Mesendoderm (in vitro differentiated cells): ENCODE measurements at regions not wholly inside any gene's neighbourhood (a gene's known extent, or its start where the extent isn't known, plus 50 kb on each side); places are given as distances from the start of the nearest gene placed in this dataset.
"Not testable (repeated sequence)": the region's sequence is repeated elsewhere in the genome, so short reads cannot be mapped to it uniquely, and the experiment has no call there.

ENCODE experiments used
- DNase-seq: peaks from one replicate; pipeline ENCODE4 v3.0.0; 2013
- H2AK5ac ChIP-seq: 2 replicates; pipeline ENCODE4 v1.6.1; 2013; ENCODE audit warnings: low read length, inconsistent platforms
- H2BK120ac ChIP-seq: 2 replicates; pipeline ENCODE4 v1.6.1; 2013; ENCODE audit warnings: low read depth, mild to moderate bottlenecking, low read length, moderate library complexity, mixed read lengths
- H2BK15ac ChIP-seq: replicated peaks from 2 replicates; pipeline ENCODE4 v1.6.1; 2013; ENCODE audit warnings: low read depth, mild to moderate bottlenecking, moderate library complexity
- H2BK5ac ChIP-seq: 2 replicates; pipeline ENCODE4 v1.6.1; 2013; ENCODE audit warnings: low read length, inconsistent platforms
- H3K18ac ChIP-seq: 2 replicates; pipeline ENCODE4 v1.6.1; 2013; ENCODE audit warnings: mild to moderate bottlenecking, low read length, mixed read lengths
- H3K23ac ChIP-seq: one replicate; pipeline ENCODE4 v1.6.1; 2013; ENCODE audit warnings: low read length
- H3K27ac ChIP-seq: 2 replicates; pipeline ENCODE4 v1.5.1; 2013; ENCODE audit warnings: low read depth, mild to moderate bottlenecking, inconsistent platforms, low read length, moderate library complexity
- H3K27me3 ChIP-seq: 2 replicates; pipeline ENCODE4 v1.6.1; 2013; ENCODE audit warnings: low read length, control low read depth, mild to moderate bottlenecking, inconsistent platforms; ENCODE audit not compliant: insufficient read depth, poor library complexity
- H3K36me3 ChIP-seq: 2 replicates; pipeline ENCODE4 v1.6.1; 2013; ENCODE audit warnings: low read length, inconsistent platforms; ENCODE audit not compliant: control insufficient read depth, insufficient read depth
- H3K4ac ChIP-seq: one replicate; pipeline ENCODE4 v1.6.1; 2013; ENCODE audit warnings: low read depth, mild to moderate bottlenecking, low read length, moderate library complexity
- H3K4me1 ChIP-seq: 2 replicates; pipeline ENCODE4 v1.6.1; 2013; ENCODE audit warnings: low read depth, low read length, inconsistent platforms; ENCODE audit not compliant: control insufficient read depth
- H3K4me2 ChIP-seq: 2 replicates; pipeline ENCODE4 v1.6.1; 2013; ENCODE audit warnings: low read length
- H3K4me3 ChIP-seq: 2 replicates; pipeline ENCODE4 v1.5.1; 2013; ENCODE audit warnings: mild to moderate bottlenecking, low read length
- H3K56ac ChIP-seq: one replicate; pipeline ENCODE4 v1.6.1; 2013; ENCODE audit warnings: low read length
- H3K79me1 ChIP-seq: 2 replicates; pipeline ENCODE4 v1.6.1; 2013; ENCODE audit warnings: low read length, inconsistent platforms
- H3K79me2 ChIP-seq: 2 replicates; pipeline ENCODE4 v1.6.1; 2013; ENCODE audit warnings: mild to moderate bottlenecking, low read length; ENCODE audit not compliant: control insufficient read depth, insufficient read depth
- H3K9ac ChIP-seq: 2 replicates; pipeline ENCODE4 v1.6.1; 2013; ENCODE audit warnings: low read length, inconsistent platforms
- H4K5ac ChIP-seq: one replicate; pipeline ENCODE4 v1.6.1; 2013; ENCODE audit warnings: low read length
- H4K8ac ChIP-seq: one replicate; pipeline ENCODE4 v1.6.1; 2013; ENCODE audit warnings: low read depth, mild to moderate bottlenecking, control low read depth, low read length, moderate library complexity
- WGBS: extraction: QIAGEN DNeasy Blood & Tissue Kit; methylation state at CpG from one replicate; pipeline ENCODE4 v1.1.7; 2013; ENCODE audit warnings: low lambda C conversion rate, missing lambda C conversion rate; ENCODE audit not compliant: insufficient coverage; ENCODE audit errors: extremely low coverage; 5-methylcytosine and 5-hydroxymethylcytosine counted together

- H3K79me1 ChIP-seq = no peaks in the 10 kb centered on the region
- H3K36me3 ChIP-seq = no peaks in the 10 kb centered on the region
- WGBS = no CpG with 5 or more reads among the region's 6 CpGs
- no peak overlapping the region for H4K8ac ChIP-seq
- H3K79me2 ChIP-seq = no peaks in the 10 kb centered on the region
- H2BK15ac ChIP-seq = no peak overlapping the region
- H3K4me1 ChIP-seq = no peaks in the 10 kb centered on the region
- no peak overlapping the region for H3K4me2 ChIP-seq
- H4K5ac ChIP-seq = no peak overlapping the region
- no peak overlapping the region for H3K18ac ChIP-seq
- H3K23ac ChIP-seq = no peak overlapping the region
- no peak overlapping the region for H3K9ac ChIP-seq
- no peak overlapping the region for H3K4ac ChIP-seq
- no peak for DNase-seq
- H3K27ac ChIP-seq = no peak overlapping the region
- H2BK5ac ChIP-seq = no peak overlapping the region
- peak overlapping the region; percentile 22 for H2AK5ac ChIP-seq
- peak overlapping the region; percentile 17 for H3K56ac ChIP-seq
- H3K27me3 ChIP-seq = no peaks in the 10 kb centered on the region
- H3K4me3 ChIP-seq = no peak overlapping the region
- H2BK120ac ChIP-seq = no peak overlapping the region
These were observed 123.5 kb downstream of the LIPG start for GRCh38 chr18:49685231-49685942.

GRCh38 chr18:49682803-49683190 is 120.9 kb downstream of the LIPG start:
- H3K4me2 ChIP-seq, H3K18ac ChIP-seq, H3K4me1 ChIP-seq, H2AK5ac ChIP-seq, H3K79me2 ChIP-seq, H3K27me3 ChIP-seq, H3K79me1 ChIP-seq, H3K56ac ChIP-seq, H2BK5ac ChIP-seq, H2BK15ac ChIP-seq, H3K23ac ChIP-seq, H3K4me3 ChIP-seq, H3K36me3 ChIP-seq, H3K27ac ChIP-seq, H3K9ac ChIP-seq, DNase-seq, H3K4ac ChIP-seq, H2BK120ac ChIP-seq, H4K5ac ChIP-seq, H4K8ac ChIP-seq: not testable (repeated sequence)
- no CpG with 5 or more reads among the region's 3 CpGs for WGBS

GRCh38 chr18:49682173-49682802 is 120.4 kb downstream of the LIPG start:
- Histone ChIP-seq H3K27ac (no peak overlapping the region), H3K18ac (no peak overlapping the region), H3K4me1 (no peaks in the 10 kb centered on the region), H4K5ac (no peak overlapping the region), H3K9ac (no peak overlapping the region), H4K8ac (no peak overlapping the region), H3K23ac (no peak overlapping the region), H3K36me3 (no peaks in the 10 kb centered on the region), H3K4ac (no peak overlapping the region), H2BK15ac (no peak overlapping the region), H3K4me2 (no peak overlapping the region), H3K56ac (no peak overlapping the region), H3K79me1 (no peaks in the 10 kb centered on the region), H2BK120ac (no peak overlapping the region), H3K27me3 (no peaks in the 10 kb centered on the region), H2AK5ac (no peak overlapping the region), H3K4me3 (no peak overlapping the region), H3K79me2 (no peaks in the 10 kb centered on the region), H2BK5ac (no peak overlapping the region)
- WGBS = no CpG with 5 or more reads among the region's 8 CpGs
- peak; percentile 61 for DNase-seq

GRCh38 chr18:49681387-49681786 is 119.5 kb downstream of the LIPG start:
- H2BK120ac ChIP-seq = no peak overlapping the region
- no peaks in the 10 kb centered on the region for H3K79me1 ChIP-seq
- no peak overlapping the region for H2BK15ac ChIP-seq
- H3K79me2 ChIP-seq = no peaks in the 10 kb centered on the region
- no peak overlapping the region for H3K23ac ChIP-seq
- no peak overlapping the region for H3K56ac ChIP-seq
- H3K27ac ChIP-seq = no peak overlapping the region
- no peak overlapping the region for H2BK5ac ChIP-seq
- H3K27me3 ChIP-seq = no peaks in the 10 kb centered on the region
- no CpG with 5 or more reads among the region's 4 CpGs for WGBS
- H4K5ac ChIP-seq = no peak overlapping the region
- H4K8ac ChIP-seq = no peak overlapping the region
- no peak overlapping the region for H3K4ac ChIP-seq
- no peak for DNase-seq
- H3K18ac ChIP-seq = no peak overlapping the region
- H3K4me2 ChIP-seq = no peak overlapping the region
- H2AK5ac ChIP-seq = no peak overlapping the region
- H3K4me3 ChIP-seq = no peak overlapping the region
- H3K9ac ChIP-seq = no peak overlapping the region
- no peaks in the 10 kb centered on the region for H3K36me3 ChIP-seq
- H3K4me1 ChIP-seq = no peaks in the 10 kb centered on the region

GRCh38 chr18:49678440-49678839 is 116.6 kb downstream of the LIPG start:
- Histone ChIP-seq H4K5ac (no peak overlapping the region), H3K56ac (peak overlapping the region; percentile 0), H3K27me3 (no peaks in the 10 kb centered on the region), H3K9ac (no peak overlapping the region), H3K27ac (no peak overlapping the region), H3K4me2 (no peak overlapping the region), H3K4me3 (no peak overlapping the region), H2AK5ac (no peak overlapping the region), H2BK5ac (no peak overlapping the region), H3K23ac (no peak overlapping the region), H3K36me3 (no peaks in the 10 kb centered on the region), H3K79me1 (no peaks in the 10 kb centered on the region), H3K18ac (no peak overlapping the region), H4K8ac (no peak overlapping the region), H3K4ac (no peak overlapping the region), H2BK15ac (no peak overlapping the region), H2BK120ac (no peak overlapping the region), H3K4me1 (no peaks in the 10 kb centered on the region), H3K79me2 (no peaks in the 10 kb centered on the region)
- no CpG with 5 or more reads among the region's 3 CpGs for whole genome bisulfite sequencing
- no peak for DNase-seq
